Inflammatory macrophage treated with lipopolysaccharide for 1 hour (primary cell): ENCODE measurements at regions not wholly inside any gene's neighbourhood (a gene's known extent, or its start where the extent isn't known, plus 50 kb on each side); places are given as distances from the start of the nearest gene placed in this dataset.
"Not testable (repeated sequence)": the region's sequence is repeated elsewhere in the genome, so short reads cannot be mapped to it uniquely, and the experiment has no call there.

ENCODE experiments used
- DNase-seq, 2 donors: peaks; one replicate each; pipeline ENCODE4 v3.0.0-alpha.2; 2020 to 2022

- no peak for DNase-seq
Observed at GRCh38 chr4:60817609-60818008, 382.5 kb upstream of the ADGRL3 start.

- DNase-seq, result no peak
Observed at GRCh38 chr4:60822986-60823385, 377.1 kb upstream of the ADGRL3 start.

- DNase-seq, result no peak
Observed at GRCh38 chr4:60840020-60840419, 360.1 kb upstream of the ADGRL3 start.

GRCh38 chr4:60846678-60847077, 353.4 kb upstream of the ADGRL3 start:
- DNase-seq, result no peak

GRCh38 chr4:60847614-60848013, 352.5 kb upstream of the ADGRL3 start:
- no peak for DNase-seq

- DNase-seq, result no peak
Observed at GRCh38 chr4:60857130-60857753, 342.9 kb upstream of the ADGRL3 start.

- DNase-seq, result no peak
Observed at GRCh38 chr4:60863442-60863841, 336.7 kb upstream of the ADGRL3 start.

GRCh38 chr4:60865273-60865672, 334.9 kb upstream of the ADGRL3 start:
- no peak for DNase-seq

GRCh38 chr4:60868232-60868960, 331.7 kb upstream of the ADGRL3 start:
- DNase-seq, result no peak

GRCh38 chr4:60879135-60879701, 320.9 kb upstream of the ADGRL3 start:
- no peak for DNase-seq

GRCh38 chr4:60884587-60884986, 315.5 kb upstream of the ADGRL3 start:
- no peak for DNase-seq

GRCh38 chr4:60885011-60885410, 315.1 kb upstream of the ADGRL3 start:
- DNase-seq, result no peak

- no peak for DNase-seq
Observed at GRCh38 chr4:60890743-60891142, 309.4 kb upstream of the ADGRL3 start.

- DNase-seq, result no peak
Observed at GRCh38 chr4:60891947-60892346, 308.2 kb upstream of the ADGRL3 start.

- DNase-seq, result no peak
Observed at GRCh38 chr4:60897415-60897814, 302.7 kb upstream of the ADGRL3 start.

- DNase-seq, result no peak
Observed at GRCh38 chr4:60905162-60905561, 295.0 kb upstream of the ADGRL3 start.

GRCh38 chr4:60911127-60911526, 289.0 kb upstream of the ADGRL3 start:
- no peak for DNase-seq

GRCh38 chr4:60913002-60913401, 287.1 kb upstream of the ADGRL3 start:
- no peak for DNase-seq

- DNase-seq, result no peak
Observed at GRCh38 chr4:60913671-60914070, 286.5 kb upstream of the ADGRL3 start.

GRCh38 chr4:60921735-60922134, 278.4 kb upstream of the ADGRL3 start:
- not testable (repeated sequence) for DNase-seq

- no peak for DNase-seq
Observed at GRCh38 chr4:60923075-60923474, 277.1 kb upstream of the ADGRL3 start.

GRCh38 chr4:60926624-60927023, 273.5 kb upstream of the ADGRL3 start:
- no peak for DNase-seq

GRCh38 chr4:60930866-60931265, 269.3 kb upstream of the ADGRL3 start:
- DNase-seq, result no peak

GRCh38 chr4:60934566-60935295, 265.4 kb upstream of the ADGRL3 start:
- DNase-seq, result no peak
